OCI-LY7 (cell line): ENCODE measurements at regions not wholly inside any gene's neighbourhood (a gene's known extent, or its start where the extent isn't known, plus 50 kb on each side); places are given as distances from the start of the nearest gene placed in this dataset.

Experiments used
- BruUV-seq: library from RNA; stranded (reverse); fragments of 400-500 nt; replicated peaks from 2 replicates; lab custom pipeline; 2021; lab: Mats Ljungman, UMichigan
- CTCF ChIA-PET: fragments of 300-600 bp; sonication (Branson Sonifier 250); formaldehyde crosslinking; loops from one replicate; lab custom pipeline; 2022; ENCODE audit warnings: antibody characterized with exemption; ENCODE audit not compliant: unreplicated experiment; lab: Charles Lee
- POLR2A ChIA-PET: fragments of 300-600 bp; sonication (Branson Sonifier 250); formaldehyde crosslinking; loops from one replicate; lab custom pipeline; 2022; ENCODE audit warnings: antibody characterized with exemption; lab: Charles Lee
- DNase-seq: peaks from one replicate; pipeline ENCODE4 v3.0.0-alpha.2; 2015; ENCODE audit warnings: low spot score
- H2AFZ ChIP-seq: fragments of 200-600 bp; sonication (generic), shearing (Covaris generic); 2 replicates; pipeline ENCODE4 v1.6.1; 2014; ENCODE audit warnings: mild to moderate bottlenecking, antibody characterized with exemption, low read length, moderate library complexity
- H3K27ac ChIP-seq: fragments of 200-600 bp; sonication (generic); 2 replicates; pipeline ENCODE4 v1.5.1; 2014; ENCODE audit warnings: mixed run types, low read depth, mild to moderate bottlenecking, moderate library complexity, low read length, inconsistent platforms; ENCODE audit not compliant: poor library complexity, severe bottlenecking
- H3K36me3 ChIP-seq: fragments of 200-600 bp; sonication (generic); 2 replicates; pipeline ENCODE4 v1.6.1; 2014; ENCODE audit warnings: mild to moderate bottlenecking, antibody characterized with exemption, low read length, moderate library complexity, mixed read lengths; ENCODE audit not compliant: insufficient read depth
- H3K4me1 ChIP-seq: fragments of 200-600 bp; sonication (generic); 2 replicates; pipeline ENCODE4 v1.5.1; 2014; ENCODE audit warnings: mild to moderate bottlenecking, low read length; ENCODE audit not compliant: insufficient read depth, poor library complexity, severe bottlenecking
- H3K4me2 ChIP-seq: fragments of 200-600 bp; sonication (generic); 2 replicates; pipeline ENCODE4 v1.6.1; 2014; ENCODE audit warnings: mild to moderate bottlenecking, low read length
- H3K4me3 ChIP-seq: fragments of 200-600 bp; sonication (generic); 2 replicates; pipeline ENCODE4 v1.5.1; 2014; ENCODE audit warnings: mild to moderate bottlenecking, low read depth, low read length; ENCODE audit not compliant: poor library complexity, severe bottlenecking
- H3K79me2 ChIP-seq: fragments of 200-600 bp; sonication (generic); 2 replicates; pipeline ENCODE4 v1.6.1; 2016; ENCODE audit warnings: low read depth, mild to moderate bottlenecking, low read length, moderate library complexity, mixed read lengths; ENCODE audit not compliant: insufficient read depth
- H3K9me2 ChIP-seq: fragments of 200-600 bp; sonication (generic); 2 replicates; pipeline ENCODE4 v1.6.1; 2016; ENCODE audit warnings: mild to moderate bottlenecking, low read length, mixed read lengths; ENCODE audit not compliant: insufficient read depth
- H3K9me3 ChIP-seq: fragments of 200-600 bp; sonication (generic); 2 replicates; pipeline ENCODE4 v1.6.1; 2014; ENCODE audit warnings: mild to moderate bottlenecking, mixed run types, low read length, mixed read lengths
- H4K20me1 ChIP-seq: fragments of 200-600 bp; sonication (generic); 2 replicates; pipeline ENCODE4 v1.6.1; 2014; ENCODE audit warnings: mild to moderate bottlenecking, antibody characterized with exemption, low read length, moderate library complexity, mixed read lengths; ENCODE audit not compliant: insufficient read depth
- CTCF ChIP-seq: fragments of 200-600 bp; sonication (generic); conservative IDR thresholded peaks from 2 replicates; pipeline ENCODE4 v1.5.1; 2014; ENCODE audit warnings: mild to moderate bottlenecking, antibody characterized with exemption, low read length, moderate library complexity, mixed read lengths
- EZH2phosphoT487 ChIP-seq: fragments of 200-600 bp; sonication (generic); IDR thresholded peaks from 2 replicates; pipeline ENCODE4 v1.6.1; 2018; ENCODE audit warnings: low read depth, borderline replicate concordance, mild to moderate bottlenecking, mixed run types, antibody characterized with exemption, low read length, moderate library complexity, mixed read lengths
- intact Hi-C: fragments of 100-400 bp; cut with micrococcal nuclease; formaldehyde crosslinking; loops from one replicate; pipeline ENCODE4 v1.10.0; 2022; ENCODE audit not compliant: unreplicated experiment

- no peaks in the 10 kb centered on the region for H3K79me2 ChIP-seq
- no peaks in the 10 kb centered on the region for H4K20me1 ChIP-seq
- intact Hi-C loops, result no loop called here
- H3K9me3 ChIP-seq, result no peaks in the 10 kb centered on the region
- H3K4me1 ChIP-seq, result no peaks in the 10 kb centered on the region
- BruUV-seq, result no TSS peak
- no peak for DNase-seq
- H2AFZ ChIP-seq, result no peak overlapping the region
- ChIA-PET CTCF (no interaction called here), POLR2A (no interaction called here)
- H3K4me2 ChIP-seq, result no peak overlapping the region
- H3K9me2 ChIP-seq, result no peaks in the 10 kb centered on the region
- no peaks in the 10 kb centered on the region for H3K36me3 ChIP-seq
- no peak overlapping the region for H3K27ac ChIP-seq
- no peak for TF ChIP-seq CTCF
- TF ChIP-seq EZH2phosphoT487, result no peak
- no peak overlapping the region for H3K4me3 ChIP-seq
Observed at GRCh38 chr5:57893926-57894325, 411.3 kb upstream of the ACTBL2 start.

GRCh38 chr5:57891443-57891842 lies 408.8 kb upstream of the ACTBL2 start:
- no peaks in the 10 kb centered on the region for H3K9me2 ChIP-seq
- no peak for DNase-seq
- intact Hi-C loops, result no loop called here
- H3K4me1 ChIP-seq, result no peaks in the 10 kb centered on the region
- H4K20me1 ChIP-seq, result no peaks in the 10 kb centered on the region
- POLR2A ChIA-PET, result no interaction called here
- no peaks in the 10 kb centered on the region for H3K79me2 ChIP-seq
- TF ChIP-seq CTCF (no peak), EZH2phosphoT487 (no peak)
- H3K4me2 ChIP-seq, result no peak overlapping the region
- H3K36me3 ChIP-seq, result no peaks in the 10 kb centered on the region
- no peaks in the 10 kb centered on the region for H3K9me3 ChIP-seq
- H3K4me3 ChIP-seq, result no peak overlapping the region
- CTCF ChIA-PET, result no interaction called here
- no peak overlapping the region for H2AFZ ChIP-seq
- BruUV-seq, result no TSS peak
- H3K27ac ChIP-seq, result no peak overlapping the region

GRCh38 chr5:57889558-57889957 lies 406.9 kb upstream of the ACTBL2 start:
- ChIA-PET POLR2A (no interaction called here), CTCF (no interaction called here)
- no peak overlapping the region for H3K4me3 ChIP-seq
- no peaks in the 10 kb centered on the region for H3K9me2 ChIP-seq
- DNase-seq, result no peak
- H3K36me3 ChIP-seq, result no peaks in the 10 kb centered on the region
- no peak overlapping the region for H3K27ac ChIP-seq
- H3K4me1 ChIP-seq, result no peaks in the 10 kb centered on the region
- intact Hi-C loops, result no loop called here
- no peaks in the 10 kb centered on the region for H3K79me2 ChIP-seq
- H4K20me1 ChIP-seq, result no peaks in the 10 kb centered on the region
- H3K9me3 ChIP-seq, result no peaks in the 10 kb centered on the region
- no peak overlapping the region for H3K4me2 ChIP-seq
- H2AFZ ChIP-seq, result no peak overlapping the region
- BruUV-seq, result no TSS peak
- TF ChIP-seq CTCF (no peak), EZH2phosphoT487 (no peak)
